WERI-Rb-1 (cell line): ENCODE measurements at regions not wholly inside any gene's neighbourhood (a gene's known extent, or its start where the extent isn't known, plus 50 kb on each side); places are given as distances from the start of the nearest gene placed in this dataset.
A peak's percentile ranks its signal among the peaks of the same experiment; 100 is the strongest.
"Not testable (repeated sequence)": the region's sequence is repeated elsewhere in the genome, so short reads cannot be mapped to it uniquely, and the experiment has no call there.

ENCODE experiments used
- DNase-seq: peaks from one replicate; pipeline ENCODE4 v3.0.0-alpha.2; 2020
- H3K27ac ChIP-seq: fragments of 250-450 bp; sonication (Bioruptor Pico); 2 replicates; pipeline ENCODE4 v1.5.1; 2020; ENCODE audit warnings: mild to moderate bottlenecking, moderate library complexity
- H3K27me3 ChIP-seq: fragments of 250-450 bp; sonication (Bioruptor Pico); 2 replicates; pipeline ENCODE4 v1.5.1; 2021; ENCODE audit warnings: mild to moderate bottlenecking, low read depth, moderate library complexity; ENCODE audit not compliant: insufficient read depth, severe bottlenecking
- H3K36me3 ChIP-seq: fragments of 250-450 bp; sonication (Bioruptor Pico); 2 replicates; pipeline ENCODE4 v1.5.1; 2020; ENCODE audit warnings: mild to moderate bottlenecking, moderate library complexity
- H3K4me3 ChIP-seq: 2 replicates; pipeline ENCODE4 v1.5.1; 2011; ENCODE audit warnings: low read depth, mild to moderate bottlenecking, control low read depth, low read length
- H3K9me3 ChIP-seq: fragments of 250-450 bp; sonication (Bioruptor Pico); 2 replicates; pipeline ENCODE4 v1.5.1; 2021; ENCODE audit warnings: mild to moderate bottlenecking, moderate library complexity; ENCODE audit not compliant: severe bottlenecking
- CTCF ChIP-seq: IDR thresholded peaks from 2 replicates; pipeline ENCODE4 v1.5.1; 2011; ENCODE audit warnings: low read depth, mild to moderate bottlenecking, control low read depth, inconsistent platforms, low read length

- not testable (repeated sequence) for DNase-seq, H3K9me3 ChIP-seq, H3K4me3 ChIP-seq, H3K27ac ChIP-seq, H3K27me3 ChIP-seq, H3K36me3 ChIP-seq
Observed at GRCh38 chr1:95297906-95298305, 63.9 kb downstream of the RWDD3 start.

GRCh38 chr1:95301091-95301490 is 67.1 kb downstream of the RWDD3 start:
- H3K27me3 ChIP-seq, result peaks cover 15% of the 10 kb centered on the region
- H3K27ac ChIP-seq, result no peak overlapping the region
- no peak for DNase-seq

GRCh38 chr1:95301614-95302013 is 67.6 kb downstream of the RWDD3 start:
- H3K9me3 ChIP-seq, result no peaks in the 10 kb centered on the region
- TF ChIP-seq CTCF, result no peak
- no peak overlapping the region for H3K4me3 ChIP-seq
- H3K27me3 ChIP-seq, result peaks cover 15% of the 10 kb centered on the region
- H3K36me3 ChIP-seq, result no peaks in the 10 kb centered on the region
- DNase-seq, result no peak
- H3K27ac ChIP-seq, result no peak overlapping the region

More at GRCh38 chr1:95301091-95301490, 67.1 kb downstream of the RWDD3 start:
- Histone ChIP-seq H3K36me3 (no peaks in the 10 kb centered on the region), H3K4me3 (no peak overlapping the region), H3K9me3 (no peaks in the 10 kb centered on the region)
- TF ChIP-seq CTCF, result no peak

- no peaks in the 10 kb centered on the region for H3K36me3 ChIP-seq
- H3K27me3 ChIP-seq, result peaks cover 15% of the 10 kb centered on the region
- no peaks in the 10 kb centered on the region for H3K9me3 ChIP-seq
- no peak overlapping the region for H3K4me3 ChIP-seq
- TF ChIP-seq CTCF, result no peak
- DNase-seq, result no peak
- H3K27ac ChIP-seq, result no peak overlapping the region
Observed at GRCh38 chr1:95304803-95305202, 70.8 kb downstream of the RWDD3 start.

GRCh38 chr1:95308276-95309030 is 74.4 kb downstream of the RWDD3 start:
- Histone ChIP-seq H3K4me3 (no peak overlapping the region), H3K27ac (no peak overlapping the region), H3K9me3 (no peaks in the 10 kb centered on the region), H3K27me3 (peaks cover 5% of the 10 kb centered on the region), H3K36me3 (no peaks in the 10 kb centered on the region)
- 0 out of 2 replicates have a peak, but pooled peaks have one; percentile 23 for TF ChIP-seq CTCF
- DNase-seq, result no peak

GRCh38 chr1:95309031-95309471 is 75.0 kb downstream of the RWDD3 start:
- Histone ChIP-seq H3K27ac (no peak overlapping the region), H3K9me3 (no peaks in the 10 kb centered on the region), H3K4me3 (no peak overlapping the region), H3K27me3 (peaks cover 5% of the 10 kb centered on the region), H3K36me3 (no peaks in the 10 kb centered on the region)
- peak; percentile 73 for TF ChIP-seq CTCF
- peak; percentile 51 for DNase-seq
